ENCODE measurements at regions not wholly inside any gene's neighbourhood (a gene's known extent, or its start where the extent isn't known, plus 50 kb on each side); places are given as distances from the start of the nearest gene placed in this dataset.

DNA sequence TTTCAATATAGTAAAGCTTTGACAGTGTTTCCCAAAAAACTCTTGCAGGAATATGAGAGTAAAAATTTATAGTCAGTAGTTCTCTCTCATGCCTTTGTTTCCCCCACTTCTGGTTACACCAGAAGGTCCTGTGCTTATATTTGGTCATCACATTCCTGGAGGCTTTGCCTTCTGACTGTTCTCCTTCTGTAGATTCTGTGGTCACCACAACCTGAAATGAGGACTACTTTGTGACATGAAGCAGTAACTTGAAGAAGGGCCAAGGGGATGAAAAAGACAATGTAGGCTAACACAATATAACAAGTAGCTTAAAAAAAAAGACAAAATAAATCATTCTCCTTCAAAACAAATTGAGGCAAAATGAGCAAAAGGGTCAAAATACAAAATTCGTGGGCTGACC lies 366.2 kb upstream of the NR3C2 start:
- H3K27ac Mint-ChIP-seq (ENCODE audit: unreplicated experiment): no peak overlapping the region
- H3K27me3 Mint-ChIP-seq (ENCODE audit: unreplicated experiment): no peaks in the 10 kb centered on the region
- TF ChIP-seq, protein P1, sequence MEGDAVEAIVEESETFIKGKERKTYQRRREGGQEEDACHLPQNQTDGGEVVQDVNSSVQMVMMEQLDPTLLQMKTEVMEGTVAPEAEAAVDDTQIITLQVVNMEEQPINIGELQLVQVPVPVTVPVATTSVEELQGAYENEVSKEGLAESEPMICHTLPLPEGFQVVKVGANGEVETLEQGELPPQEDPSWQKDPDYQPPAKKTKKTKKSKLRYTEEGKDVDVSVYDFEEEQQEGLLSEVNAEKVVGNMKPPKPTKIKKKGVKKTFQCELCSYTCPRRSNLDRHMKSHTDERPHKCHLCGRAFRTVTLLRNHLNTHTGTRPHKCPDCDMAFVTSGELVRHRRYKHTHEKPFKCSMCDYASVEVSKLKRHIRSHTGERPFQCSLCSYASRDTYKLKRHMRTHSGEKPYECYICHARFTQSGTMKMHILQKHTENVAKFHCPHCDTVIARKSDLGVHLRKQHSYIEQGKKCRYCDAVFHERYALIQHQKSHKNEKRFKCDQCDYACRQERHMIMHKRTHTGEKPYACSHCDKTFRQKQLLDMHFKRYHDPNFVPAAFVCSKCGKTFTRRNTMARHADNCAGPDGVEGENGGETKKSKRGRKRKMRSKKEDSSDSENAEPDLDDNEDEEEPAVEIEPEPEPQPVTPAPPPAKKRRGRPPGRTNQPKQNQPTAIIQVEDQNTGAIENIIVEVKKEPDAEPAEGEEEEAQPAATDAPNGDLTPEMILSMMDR (IDR thresholded peaks at IDR 0.05; ENCODE audit: unreplicated experiment): no peak
- no peak for DNase-seq (ENCODE audit: low spot score)
- H3K9me3 Mint-ChIP-seq (ENCODE audit: unreplicated experiment): no peaks in the 10 kb centered on the region
- H3K4me3 Mint-ChIP-seq (ENCODE audit: unreplicated experiment): no peak overlapping the region
- no peaks in the 10 kb centered on the region for H3K36me3 Mint-ChIP-seq (ENCODE audit: low read depth, unreplicated experiment)
- H3K4me1 Mint-ChIP-seq (ENCODE audit: unreplicated experiment): no peaks in the 10 kb centered on the region

DNA sequence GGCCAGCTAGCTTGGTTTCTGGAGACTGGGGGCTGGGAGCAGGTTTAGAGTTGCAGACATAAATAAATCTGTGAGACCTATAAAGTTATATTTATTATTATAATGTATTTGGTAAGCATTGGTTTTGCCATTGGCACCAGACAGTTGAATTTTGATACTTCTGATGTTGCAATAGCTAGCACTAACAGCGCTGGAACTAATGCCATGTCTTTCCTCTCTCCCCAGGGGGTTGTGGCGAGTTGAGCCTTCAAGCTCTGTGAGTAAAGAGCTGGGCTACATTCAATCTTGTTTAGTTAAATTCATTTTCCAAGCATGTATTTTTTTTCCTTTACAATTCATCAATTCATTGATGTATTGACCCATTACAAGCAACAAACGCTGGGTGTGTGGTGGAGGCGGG lies 358.7 kb upstream of the NR3C2 start:
- no peak overlapping the region for H3K4me3 Mint-ChIP-seq (ENCODE audit: unreplicated experiment)
- H3K36me3 Mint-ChIP-seq (ENCODE audit: low read depth, unreplicated experiment): no peaks in the 10 kb centered on the region
- no peaks in the 10 kb centered on the region for H3K27me3 Mint-ChIP-seq (ENCODE audit: unreplicated experiment)
- H3K27ac Mint-ChIP-seq (ENCODE audit: unreplicated experiment): no peak overlapping the region
- no peaks in the 10 kb centered on the region for H3K9me3 Mint-ChIP-seq (ENCODE audit: unreplicated experiment)
- TF ChIP-seq, protein P1 (IDR thresholded peaks at IDR 0.05; ENCODE audit: unreplicated experiment): no peak
- H3K4me1 Mint-ChIP-seq (ENCODE audit: unreplicated experiment): no peaks in the 10 kb centered on the region
- no peak for DNase-seq (ENCODE audit: low spot score)

GRCh38 chr4:148800336-148800885 lies 358.2 kb upstream of the NR3C2 start:
- Mint-ChIP-seq H3K4me3 (ENCODE audit: unreplicated experiment) (no peak overlapping the region), H3K9me3 (ENCODE audit: unreplicated experiment) (no peaks in the 10 kb centered on the region), H3K4me1 (ENCODE audit: unreplicated experiment) (no peaks in the 10 kb centered on the region), H3K27ac (ENCODE audit: unreplicated experiment) (no peak overlapping the region), H3K27me3 (ENCODE audit: unreplicated experiment) (no peaks in the 10 kb centered on the region), H3K36me3 (ENCODE audit: low read depth, unreplicated experiment) (no peaks in the 10 kb centered on the region)
- no peak for DNase-seq (ENCODE audit: low spot score)
- TF ChIP-seq, protein P1 (IDR thresholded peaks at IDR 0.05; ENCODE audit: unreplicated experiment): no peak

DNA sequence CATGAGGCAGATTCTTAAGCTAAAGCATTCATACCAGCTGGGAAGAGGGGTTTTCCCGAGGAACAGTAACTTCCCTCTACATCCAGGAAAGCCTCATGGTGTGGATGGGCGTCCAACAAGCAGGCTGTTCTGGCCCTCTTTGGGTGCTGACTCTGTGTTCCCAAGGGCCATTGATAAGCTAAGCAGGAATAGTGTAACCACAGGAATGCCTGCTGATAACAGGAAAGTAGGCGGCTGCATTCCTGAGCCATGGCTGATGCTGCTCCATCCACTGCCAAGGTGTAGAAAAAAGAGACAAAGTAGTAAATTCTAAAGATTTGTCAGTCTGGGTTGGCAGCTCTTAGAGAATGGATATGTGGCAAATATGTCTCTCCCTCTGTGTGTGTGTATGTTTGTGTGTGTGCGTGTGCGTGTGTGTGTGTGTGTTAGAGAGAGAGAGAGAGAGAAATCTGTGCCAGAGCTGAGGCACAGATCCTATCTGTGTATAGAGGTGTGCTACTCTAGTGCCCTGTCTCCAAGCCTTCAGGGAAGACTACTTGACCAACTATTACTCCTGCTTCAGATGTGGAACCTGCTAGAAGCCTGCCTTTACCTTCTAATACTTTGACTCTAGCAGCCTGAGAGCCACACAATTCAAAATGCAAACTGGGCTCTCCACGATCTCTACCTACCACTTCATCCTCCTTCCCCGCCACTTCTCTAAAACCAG lies 353.1 kb upstream of the NR3C2 start:
- Mint-ChIP-seq H3K36me3 (ENCODE audit: low read depth, unreplicated experiment) (no peaks in the 10 kb centered on the region), H3K27ac (ENCODE audit: unreplicated experiment) (no peak overlapping the region), H3K4me1 (ENCODE audit: unreplicated experiment) (peaks cover 3% of the 10 kb centered on the region), H3K27me3 (ENCODE audit: unreplicated experiment) (no peaks in the 10 kb centered on the region), H3K4me3 (ENCODE audit: unreplicated experiment) (no peak overlapping the region), H3K9me3 (ENCODE audit: unreplicated experiment) (no peaks in the 10 kb centered on the region)
- TF ChIP-seq, protein P1 (IDR thresholded peaks at IDR 0.05; ENCODE audit: unreplicated experiment): no peak
- DNase-seq (ENCODE audit: low spot score): no peak

GRCh38 chr4:148793221-148793620 lies 351.0 kb upstream of the NR3C2 start:
- Mint-ChIP-seq H3K36me3 (ENCODE audit: low read depth, unreplicated experiment) (no peaks in the 10 kb centered on the region), H3K27me3 (ENCODE audit: unreplicated experiment) (no peaks in the 10 kb centered on the region), H3K4me3 (ENCODE audit: unreplicated experiment) (no peak overlapping the region), H3K4me1 (ENCODE audit: unreplicated experiment) (peaks cover 3% of the 10 kb centered on the region), H3K9me3 (ENCODE audit: unreplicated experiment) (no peaks in the 10 kb centered on the region), H3K27ac (ENCODE audit: unreplicated experiment) (no peak overlapping the region)
- DNase-seq (ENCODE audit: low spot score): no peak
- TF ChIP-seq, protein P1 (IDR thresholded peaks at IDR 0.05; ENCODE audit: unreplicated experiment): no peak

All from endothelial cell (in vitro differentiated cells).